ENCODE measurements at regions not wholly inside any gene's neighbourhood (a gene's known extent, or its start where the extent isn't known, plus 50 kb on each side); places are given as distances from the start of the nearest gene placed in this dataset.

DNA sequence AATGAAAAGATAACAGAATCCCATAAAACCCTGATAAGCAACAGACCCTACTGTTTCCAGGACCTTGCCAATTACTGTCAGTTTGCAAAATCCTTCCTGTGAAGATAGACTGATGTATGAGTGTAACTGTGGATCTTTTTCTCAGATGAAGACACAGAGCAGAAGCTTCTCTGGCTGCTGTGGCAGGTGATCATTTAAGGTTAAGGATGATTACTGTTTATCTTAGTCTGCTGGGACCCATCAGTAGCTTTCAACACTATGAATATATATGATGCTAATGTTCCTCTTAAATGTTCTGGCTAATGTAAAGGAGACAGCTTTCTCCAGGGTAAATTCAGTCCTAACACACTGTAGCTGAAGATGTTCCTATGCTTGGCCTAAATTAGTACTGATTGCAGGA is 56.0 kb upstream of the CTTNBP2 start:
- DNase-seq (ENCODE audit: low read depth in 2 of 2): no peak

DNA sequence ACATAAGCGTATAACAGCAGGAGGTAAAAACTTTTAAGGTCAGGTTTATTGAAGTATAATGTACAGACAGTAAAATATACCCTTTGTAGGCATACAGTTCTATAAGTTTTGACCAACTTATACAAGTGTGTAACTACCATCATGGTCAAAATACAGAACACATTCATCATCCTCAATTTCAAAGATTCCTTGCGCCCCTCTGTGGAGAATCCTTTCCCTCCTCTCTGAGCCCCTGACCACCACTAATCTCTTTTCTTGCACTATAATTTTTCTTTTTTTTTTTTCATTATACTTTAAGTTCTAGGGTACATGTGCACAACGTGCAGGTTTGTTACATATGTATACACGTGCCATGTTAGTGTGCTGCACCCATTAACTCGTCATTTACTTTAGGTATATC is 58.1 kb upstream of the CTTNBP2 start:
- no peak for DNase-seq (ENCODE audit: low read depth in 2 of 2)

DNA sequence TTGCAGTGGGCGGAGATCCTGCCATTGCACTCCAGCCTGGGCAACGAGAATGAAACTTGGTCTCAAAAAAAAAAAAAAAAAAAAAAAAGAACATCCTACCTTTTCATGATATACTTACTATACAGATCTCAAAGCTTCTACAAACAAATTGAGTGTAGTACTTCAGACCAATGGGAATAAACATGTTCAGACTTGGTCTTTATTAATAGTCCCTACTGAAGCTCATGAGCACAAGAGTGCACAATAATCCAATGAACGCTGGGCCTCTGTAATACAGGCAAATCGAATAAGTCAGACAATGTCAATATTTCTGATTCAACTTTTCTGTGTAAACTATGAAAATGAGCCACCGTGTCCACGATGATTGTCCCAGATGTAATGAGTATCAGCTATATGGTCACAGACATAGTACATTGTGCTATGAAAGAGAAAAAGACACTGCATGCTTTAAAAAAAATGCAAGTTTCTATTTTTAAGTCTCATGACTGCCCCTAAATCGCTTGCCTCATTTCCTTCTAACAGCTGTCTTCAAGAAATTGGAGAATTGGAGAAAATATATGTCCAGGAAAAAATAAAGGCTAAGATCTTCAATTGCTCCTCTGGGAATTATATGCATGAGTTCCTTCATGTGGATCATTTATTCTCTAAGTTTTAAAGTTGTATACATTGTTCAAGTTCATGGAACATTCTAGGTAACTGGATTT is 64.0 kb upstream of the CTTNBP2 start:
- DNase-seq (ENCODE audit: low read depth in 2 of 2): no peak

GRCh38 chr7:117937753-117938483 is 64.7 kb upstream of the CTTNBP2 start:
- DNase-seq (ENCODE audit: low read depth in 2 of 2): no peak

DNA sequence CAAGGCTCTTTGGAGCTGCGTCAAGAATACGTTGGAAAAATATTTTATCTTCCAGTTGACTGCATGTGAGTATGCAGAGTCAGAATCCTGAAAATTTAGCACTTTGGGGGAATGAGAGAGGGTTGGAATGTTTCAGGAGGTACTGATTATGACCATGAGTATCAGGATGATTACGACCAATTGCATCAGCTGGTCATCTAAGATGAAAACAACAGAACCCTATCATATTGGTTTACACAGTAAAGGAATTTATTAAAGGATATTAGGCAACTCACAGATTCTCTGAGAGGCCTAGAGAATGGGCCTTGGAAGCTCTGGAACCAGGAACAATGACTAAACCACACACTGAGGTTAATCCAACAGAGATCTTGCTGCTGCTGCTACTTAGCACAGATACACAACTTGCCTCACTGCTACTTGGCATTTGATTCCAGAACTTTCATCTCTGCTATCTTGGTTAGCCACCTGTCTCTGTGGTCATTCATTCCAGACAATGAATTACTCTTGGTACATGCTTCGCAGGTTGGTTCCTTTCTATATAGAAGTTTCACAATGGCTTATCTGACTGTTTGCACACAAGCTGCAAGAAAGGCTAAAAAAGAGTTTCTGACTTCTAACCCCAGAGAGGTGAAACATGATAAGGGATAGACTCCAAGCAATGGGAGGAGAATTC is 68.0 kb upstream of the CTTNBP2 start:
- no peak for DNase-seq (ENCODE audit: low read depth in 2 of 2)

- DNase-seq (ENCODE audit: low read depth in 2 of 2): no peak
Measured at GRCh38 chr7:117942780-117943179, 69.5 kb upstream of the CTTNBP2 start.

DNA sequence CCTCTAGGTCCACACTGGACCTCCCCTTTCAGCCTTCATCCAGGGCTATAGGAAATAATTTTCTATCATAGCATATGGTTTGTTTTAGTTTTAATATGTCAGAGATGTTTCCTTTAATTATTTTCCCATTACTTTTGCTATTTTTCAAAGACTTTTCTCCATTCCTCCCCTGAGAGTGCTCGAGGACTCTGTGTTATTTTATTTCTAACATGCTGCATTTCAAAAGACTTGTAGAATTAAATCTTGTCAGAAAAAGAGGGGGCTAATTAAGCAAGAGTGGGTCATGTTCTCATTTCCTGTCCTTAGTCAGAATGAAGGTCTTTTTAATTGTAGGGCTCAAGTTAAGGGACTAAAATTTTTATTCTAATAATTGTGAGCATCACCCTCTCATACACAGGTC is 71.6 kb upstream of the CTTNBP2 start:
- no peak for DNase-seq (ENCODE audit: low read depth in 2 of 2)

DNA sequence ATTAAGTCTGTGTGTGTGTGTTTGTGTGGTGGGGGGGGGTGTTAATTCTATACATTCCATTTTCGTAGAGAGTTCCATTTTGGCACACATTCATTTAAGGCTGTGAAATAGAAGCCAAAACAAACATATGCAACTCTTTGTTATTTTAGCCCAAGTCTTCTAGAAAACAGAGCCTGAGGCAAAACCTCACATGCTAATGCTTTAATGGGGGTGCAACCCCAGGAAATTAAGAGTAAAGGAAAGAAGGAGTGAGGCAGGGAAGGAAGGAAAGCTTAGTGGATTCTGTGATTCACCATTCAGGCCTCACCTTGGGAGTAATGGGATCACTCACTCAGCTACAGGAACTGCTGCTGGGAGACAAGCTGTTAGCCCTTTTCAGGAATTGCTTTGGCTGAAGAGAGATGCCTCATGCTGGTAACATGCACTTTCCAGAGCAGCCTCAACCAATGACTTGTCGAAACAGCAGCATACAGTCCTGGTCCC is 73.0 kb upstream of the CTTNBP2 start:
- no peak for DNase-seq (ENCODE audit: low read depth in 2 of 2)

DNA sequence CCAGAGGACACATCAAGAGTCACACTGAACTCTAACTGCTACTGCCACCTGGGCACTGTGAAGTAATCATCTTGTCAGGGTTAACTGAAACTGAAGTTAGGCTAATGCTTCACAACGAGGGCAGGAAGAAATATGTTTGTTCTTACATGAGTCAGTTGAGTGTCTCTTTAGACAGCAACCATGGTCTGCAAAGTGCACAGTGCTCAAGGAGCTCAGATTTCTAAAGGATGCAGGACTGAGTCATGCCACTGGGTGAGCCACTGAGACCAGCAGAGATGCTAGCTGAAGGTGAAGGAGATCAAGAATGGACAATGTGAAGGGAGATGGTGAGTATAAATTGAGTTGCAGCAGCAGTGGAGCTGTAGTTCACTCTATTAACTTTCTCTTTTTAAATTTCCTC is 76.0 kb upstream of the CTTNBP2 start:
- DNase-seq (ENCODE audit: low read depth in 2 of 2): no peak

- no peak for DNase-seq (ENCODE audit: low read depth in 2 of 2)
Measured at GRCh38 chr7:117950601-117951260, 77.5 kb upstream of the CTTNBP2 start.

DNA sequence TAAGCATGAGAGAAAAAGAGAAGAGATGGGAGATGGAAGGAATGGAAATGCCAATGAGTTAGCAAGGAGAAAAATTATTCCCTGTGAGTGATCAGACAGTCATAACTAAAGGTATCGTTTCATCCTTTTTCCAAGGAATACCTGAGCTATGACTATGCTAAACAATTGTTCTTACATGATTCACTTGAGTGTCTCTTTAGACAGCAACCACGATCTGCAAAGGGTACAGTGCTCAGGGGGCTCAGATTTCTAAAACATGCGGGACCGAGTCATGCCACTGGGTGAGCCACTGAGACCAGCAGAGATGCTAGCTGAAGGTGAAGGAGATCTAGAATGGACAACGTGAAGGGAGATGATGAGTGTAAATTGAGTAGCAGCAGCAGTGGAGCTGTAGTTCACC is 78.0 kb upstream of the CTTNBP2 start:
- DNase-seq (ENCODE audit: low read depth in 2 of 2): no peak

DNA sequence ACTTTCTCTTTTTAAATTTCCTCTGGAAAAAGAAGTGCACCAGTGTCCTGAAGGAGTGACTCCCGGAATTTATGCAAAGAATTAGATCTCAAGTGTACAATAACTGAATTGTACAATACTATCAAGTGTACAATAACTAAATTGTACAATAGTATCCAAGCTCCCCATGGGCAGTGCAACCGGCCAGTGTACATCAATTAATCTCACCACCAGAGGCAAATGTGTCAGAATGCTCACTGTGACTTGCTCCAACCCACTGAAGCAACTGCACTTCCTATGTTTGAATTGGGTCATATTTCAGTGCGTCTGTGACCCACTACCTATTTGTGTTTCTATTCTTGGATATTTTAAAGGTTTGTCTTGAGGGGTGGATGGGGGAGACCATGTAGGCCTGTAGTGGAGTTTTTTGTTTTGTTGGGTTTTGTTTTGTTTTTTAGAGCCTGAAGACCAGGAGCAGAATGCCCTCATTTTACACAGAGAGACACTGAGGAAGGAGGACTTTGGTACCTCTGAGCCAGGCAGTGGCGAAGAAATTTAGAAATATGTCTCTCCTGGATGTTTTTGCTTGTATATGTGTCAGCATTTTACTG is 78.5 kb upstream of the CTTNBP2 start:
- DNase-seq (ENCODE audit: low read depth in 2 of 2): no peak

GRCh38 chr7:117955046-117955445 is 81.8 kb upstream of the CTTNBP2 start:
- DNase-seq (ENCODE audit: low read depth in 2 of 2): no peak

GRCh38 chr7:117960351-117960750 is 87.1 kb upstream of the CTTNBP2 start:
- DNase-seq (ENCODE audit: low read depth in 2 of 2): no peak

DNA sequence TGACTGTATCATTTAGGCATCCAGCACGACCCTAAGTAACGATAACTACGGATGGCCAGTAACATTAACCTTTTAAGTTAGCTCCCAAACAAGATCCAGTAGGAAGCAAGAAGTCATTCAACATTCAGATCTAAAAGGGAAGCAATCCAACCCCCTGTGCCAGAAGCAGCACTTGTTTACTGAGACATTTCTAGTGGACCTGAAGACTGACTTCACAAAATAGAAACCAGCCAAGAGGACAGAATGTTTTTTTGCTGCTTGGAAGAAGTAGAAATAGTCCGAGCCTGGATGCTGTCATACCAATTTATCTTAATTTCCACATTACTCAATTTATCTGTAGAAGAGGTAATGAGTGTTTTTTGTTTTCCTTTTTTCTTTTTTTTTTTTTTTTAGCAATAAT is 88.0 kb upstream of the CTTNBP2 start:
- DNase-seq (ENCODE audit: low read depth in 2 of 2): no peak

DNA sequence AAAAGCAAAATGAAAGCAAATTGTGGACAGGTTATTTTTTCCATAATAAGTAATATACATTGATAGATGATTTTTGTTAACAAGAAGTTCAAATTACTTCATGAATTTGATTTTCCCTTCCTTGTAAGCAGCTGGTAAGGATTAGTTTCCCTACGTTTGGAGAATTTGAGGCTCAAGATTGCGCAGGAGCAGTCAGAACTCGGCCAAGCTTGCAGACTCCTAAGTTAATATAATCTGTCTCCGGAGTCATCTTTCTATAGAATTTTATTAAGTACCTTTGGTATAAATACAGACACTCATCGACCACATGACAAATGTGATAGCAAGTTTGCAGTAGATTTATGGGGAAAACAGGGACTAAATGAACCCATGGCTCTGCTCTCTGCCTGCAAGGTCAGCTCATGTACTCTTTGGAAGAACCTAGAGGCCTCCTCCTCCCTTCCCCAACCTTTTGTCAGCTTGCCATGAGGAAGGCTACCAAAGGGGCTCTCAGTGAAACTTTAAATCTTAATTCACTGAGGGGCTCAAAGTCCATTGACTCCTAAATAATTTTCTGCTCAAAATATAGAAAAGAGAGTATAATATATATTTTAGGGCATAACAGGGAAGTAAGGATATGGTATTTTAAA is 89.2 kb upstream of the CTTNBP2 start:
- DNase-seq (ENCODE audit: low read depth in 2 of 2): no peak

DNA sequence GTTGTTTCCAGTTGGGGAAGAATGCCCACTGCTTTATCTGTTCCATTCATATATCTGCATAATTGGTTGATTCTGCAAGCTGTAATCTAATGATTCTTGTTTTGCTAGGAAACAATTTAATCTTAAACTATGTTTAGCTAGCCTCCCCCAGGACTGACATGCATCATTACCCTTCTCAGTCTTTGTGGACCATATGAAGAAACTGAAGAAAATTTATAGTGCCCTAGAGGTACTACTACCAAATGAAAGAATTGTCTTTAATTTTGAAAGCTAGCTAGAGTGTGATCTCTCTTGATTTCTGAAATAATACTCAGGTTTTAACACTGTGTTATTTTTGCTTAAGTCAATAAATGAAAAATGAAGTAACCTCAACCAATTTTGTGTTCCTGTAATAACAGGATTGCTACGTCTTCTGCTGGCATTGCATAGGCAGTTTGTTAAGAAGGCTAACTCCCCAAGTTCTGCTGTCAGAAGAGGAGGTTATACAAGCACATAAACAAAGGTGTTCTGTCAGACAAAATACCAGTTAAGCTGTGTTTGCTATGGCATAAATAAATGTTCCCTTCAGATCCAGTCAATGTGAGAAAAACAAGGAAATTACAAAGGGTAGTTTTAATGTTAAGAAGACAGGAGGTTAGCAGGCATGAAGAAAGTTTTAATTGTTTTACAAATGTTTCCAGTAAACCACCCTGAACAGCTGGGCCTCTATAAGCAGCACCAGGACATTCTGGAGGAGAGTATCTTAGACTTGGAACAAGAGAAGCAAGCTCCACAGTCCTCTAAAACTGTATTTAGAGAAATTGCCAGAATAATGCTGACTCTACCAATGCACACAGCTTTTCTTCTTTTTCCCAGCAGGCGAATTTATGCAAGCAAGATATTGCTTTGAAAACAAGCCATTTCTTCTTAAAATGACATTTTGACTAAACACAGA is 90.3 kb upstream of the CTTNBP2 start:
- no peak for DNase-seq (ENCODE audit: low read depth in 2 of 2)

GRCh38 chr7:117970801-117971200 is 97.6 kb upstream of the CTTNBP2 start:
- DNase-seq (ENCODE audit: low read depth in 2 of 2): no peak

DNA sequence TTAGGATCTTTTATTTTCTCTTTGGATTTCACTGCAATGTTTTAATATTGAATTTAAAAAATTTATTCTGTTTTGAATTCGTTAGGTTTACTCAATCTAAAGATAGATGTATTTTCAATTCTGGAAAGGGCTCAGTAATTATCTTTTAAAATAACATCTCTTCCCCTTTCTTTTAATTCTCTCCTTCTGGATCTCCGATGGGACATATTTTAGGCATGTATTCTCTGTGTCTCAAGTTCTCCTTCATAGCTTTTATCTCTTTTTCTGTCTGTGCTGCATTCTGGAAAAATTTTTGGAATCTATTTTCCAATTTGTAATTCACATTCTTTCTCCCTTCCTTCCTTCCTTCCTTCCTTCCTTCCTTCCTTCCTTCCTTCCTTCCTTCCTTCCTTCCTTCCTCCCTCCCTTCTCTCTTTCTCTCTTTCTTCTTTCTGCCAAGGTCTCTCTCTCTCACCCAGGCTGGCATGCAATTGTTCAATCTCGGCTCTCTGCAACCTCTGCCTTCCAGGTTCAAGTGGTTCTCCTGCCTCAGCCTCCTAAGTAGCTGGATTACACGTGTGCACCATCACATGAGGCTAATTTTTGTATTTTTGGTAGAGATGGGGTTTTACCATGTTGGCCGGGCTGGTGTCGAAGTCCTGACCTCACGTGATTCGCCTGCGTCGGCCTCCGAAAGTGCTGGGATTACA is 98.5 kb upstream of the CTTNBP2 start:
- DNase-seq (ENCODE audit: low read depth in 2 of 2): no peak

GRCh38 chr7:117972606-117973005 is 99.4 kb upstream of the CTTNBP2 start:
- no peak for DNase-seq (ENCODE audit: low read depth in 2 of 2)
